OCI-LY7 (cell line): ENCODE measurements at regions not wholly inside any gene's neighbourhood (a gene's known extent, or its start where the extent isn't known, plus 50 kb on each side); places are given as distances from the start of the nearest gene placed in this dataset.

Experiments
- CTCF ChIP-seq: fragments of 200-600 bp; sonication (generic); conservative IDR thresholded peaks from 2 replicates; pipeline ENCODE4 v1.5.1; 2014; ENCODE audit warnings: mild to moderate bottlenecking, antibody characterized with exemption, low read length, moderate library complexity, mixed read lengths
- EZH2phosphoT487 ChIP-seq: fragments of 200-600 bp; sonication (generic); IDR thresholded peaks from 2 replicates; pipeline ENCODE4 v1.6.1; 2018; ENCODE audit warnings: low read depth, borderline replicate concordance, mild to moderate bottlenecking, mixed run types, antibody characterized with exemption, low read length, moderate library complexity, mixed read lengths

DNA sequence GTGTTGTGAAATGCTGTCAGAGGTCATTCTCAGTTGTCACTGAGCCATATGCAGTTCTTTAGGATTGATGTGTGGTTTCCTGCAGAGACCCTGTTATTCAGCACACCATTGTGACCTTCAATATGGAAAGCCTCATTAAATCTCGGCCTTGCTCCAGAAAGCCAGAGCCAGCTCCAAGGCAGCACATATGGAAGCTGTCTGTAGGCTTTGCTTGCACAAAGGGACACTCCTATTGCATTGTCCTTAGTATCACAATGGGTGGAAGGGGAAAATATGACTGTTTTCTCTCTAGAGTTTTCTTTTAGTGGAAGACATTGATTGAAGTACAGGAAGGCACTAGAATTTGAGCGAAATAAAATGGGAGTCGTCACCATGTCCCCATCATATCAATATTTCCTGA is 179.0 kb downstream of the CEP135 start:
- no peak for TF ChIP-seq CTCF
- TF ChIP-seq EZH2phosphoT487 = no peak
